GM12878 (cell line): ENCODE measurements at regions not wholly inside any gene's neighbourhood (a gene's known extent, or its start where the extent isn't known, plus 50 kb on each side); places are given as distances from the start of the nearest gene placed in this dataset.

Experiments used
- ATAC-seq: fragments of 200-7000 bp; cut with Tn5 transposase; 3 replicates; pipeline ENCODE4 v1.9.1; 2020; ENCODE audit warnings: mild to moderate bottlenecking, moderate library complexity
- BruUV-seq: library from RNA; stranded (reverse); fragments of 400-500 nt; replicated peaks from 2 replicates; lab custom pipeline; 2021; lab: Mats Ljungman, UMichigan
- CTCF ChIA-PET: fragments of 300-600 bp; sonication (Branson Sonifier 250); formaldehyde crosslinking; extraction: SDS; loops from one replicate; lab custom pipeline; 2021; ENCODE audit warnings: inconsistent platforms; lab: Yijun Ruan, JAX
- POLR2A ChIA-PET: fragments of 350-600 bp; formaldehyde crosslinking; extraction: SDS; loops from one replicate; lab custom pipeline; 2021; ENCODE audit warnings: inconsistent platforms; lab: Charles Lee
- RAD21 ChIA-PET: fragments of 300-600 bp; sonication (Branson Sonifier 250); formaldehyde crosslinking; loops from one replicate; lab custom pipeline; 2023; ENCODE audit warnings: antibody characterized with exemption; ENCODE audit not compliant: unreplicated experiment; lab: Charles Lee
- SMC1A ChIA-PET: fragments of 300-600 bp; sonication (Branson Sonifier 250); formaldehyde crosslinking; loops from one replicate; lab custom pipeline; 2023; ENCODE audit not compliant: unreplicated experiment, uncharacterized antibody; lab: Charles Lee
- DNase-seq: peaks from one replicate; pipeline ENCODE4 v3.0.0-alpha.2; 2011; ENCODE audit warnings: low read depth, low spot score
- FAIRE-seq: peaks from 3 replicates; lab custom pipeline; 2011; peaks lifted over from hg19 to GRCh38; lab: Jason Lieb, UNC
- H2AFZ ChIP-seq: 2 replicates; pipeline ENCODE4 v1.6.0; 2011; ENCODE audit warnings: low read depth, low read length, control low read depth; ENCODE audit not compliant: control insufficient read depth
- H3K27ac ChIP-seq: 2 replicates; pipeline ENCODE4 v1.5.1; 2011; ENCODE audit warnings: control low read depth; ENCODE audit not compliant: control insufficient read depth, insufficient read depth
- H3K27me3 ChIP-seq, 2 experiments: replicated peaks in 1 of 2; 2 replicates each; pipeline versions ENCODE4 v1.6.0 to v1.6.1; 2011; ENCODE audit warnings: low read length in 1 of 2; ENCODE audit not compliant: control insufficient read depth in 2 of 2, insufficient read depth in 2 of 2
- H3K36me3 ChIP-seq, 2 experiments: 2 replicates each; pipeline ENCODE4 v1.5.1; 2011; ENCODE audit warnings: low read length in 1 of 2; ENCODE audit not compliant: control insufficient read depth in 2 of 2, insufficient read depth in 2 of 2
- H3K4me1 ChIP-seq: 2 replicates; pipeline ENCODE4 v1.6.1; 2011; ENCODE audit warnings: mild to moderate bottlenecking, low read length, moderate library complexity, mixed read lengths; ENCODE audit not compliant: control insufficient read depth, insufficient read depth
- H3K4me2 ChIP-seq: 2 replicates; pipeline ENCODE4 v1.6.0; 2011; ENCODE audit warnings: control low read depth; ENCODE audit not compliant: control insufficient read depth, insufficient read depth
- H3K4me3 ChIP-seq: fragments of 200-600 bp; sonication (generic); 2 replicates; pipeline ENCODE4 v1.5.1; 2016
- H3K79me2 ChIP-seq: 2 replicates; pipeline ENCODE4 v1.6.0; 2011; ENCODE audit warnings: low read length; ENCODE audit not compliant: control insufficient read depth, insufficient read depth
- H3K9ac ChIP-seq: 2 replicates; pipeline ENCODE4 v1.8.0; 2011; ENCODE audit warnings: low read length, control low read depth, mixed read lengths; ENCODE audit not compliant: control insufficient read depth, insufficient read depth
- H3K9me3 ChIP-seq: replicated peaks from 3 replicates; pipeline ENCODE4 v1.5.1; 2011; ENCODE audit warnings: mild to moderate bottlenecking, low read length; ENCODE audit not compliant: control insufficient read depth, insufficient read depth
- H4K20me1 ChIP-seq: 2 replicates; pipeline ENCODE4 v1.6.0; 2011; ENCODE audit not compliant: control insufficient read depth, insufficient read depth
- BHLHE40 ChIP-seq, 2 experiments: fragments of 450-650 bp in 1 of 2; IDR thresholded peaks; 2 replicates each; pipeline ENCODE4 v1.6.1; 2011 to 2017; ENCODE audit warnings: low read depth in 2 of 2, borderline replicate concordance in 1 of 2, improper control_type of control experiment in 1 of 2, low read length in 1 of 2, mild to moderate bottlenecking in 1 of 2
- CHD1 ChIP-seq: IDR thresholded peaks from 2 replicates; pipeline ENCODE4 v1.6.1; 2012; ENCODE audit warnings: low read depth, low read length, improper control_type of control experiment
- E4F1 ChIP-seq: fragments of 450-650 bp; IDR thresholded peaks from 2 replicates; pipeline ENCODE4 v1.6.1; 2018; ENCODE audit warnings: borderline replicate concordance, mild to moderate bottlenecking; ENCODE audit not compliant: partially characterized antibody
- ETV6 ChIP-seq, 2 experiments: fragments of 450-650 bp in 1 of 2; IDR thresholded peaks in 1 of 2; conservative IDR thresholded peaks in 1 of 2; 2 replicates each; pipeline ENCODE4 v1.6.1; 2014; ENCODE audit warnings: antibody characterized with exemption in 1 of 2, borderline replicate concordance in 1 of 2, low read depth in 1 of 2, mild to moderate bottlenecking in 1 of 2, moderate library complexity in 1 of 2
- FOXK2 ChIP-seq: fragments of 450-650 bp; IDR thresholded peaks from 2 replicates; pipeline ENCODE4 v1.6.1; 2017; ENCODE audit warnings: mild to moderate bottlenecking, moderate library complexity
- GATAD2B ChIP-seq: fragments of 450-650 bp; conservative IDR thresholded peaks from 2 replicates; pipeline ENCODE4 v1.6.1; 2017; ENCODE audit warnings: low read depth, mild to moderate bottlenecking, moderate library complexity
- KAT2A ChIP-seq: conservative IDR thresholded peaks from 2 replicates; pipeline ENCODE4 v1.6.1; 2011; ENCODE audit warnings: low read depth, low read length; ENCODE audit not compliant: control insufficient read depth
- MXI1 ChIP-seq: fragments of 150-350 bp; IDR thresholded peaks from 2 replicates; pipeline ENCODE4 v1.6.1; 2011; ENCODE audit warnings: low read depth, mild to moderate bottlenecking, inconsistent platforms, low read length, improper control_type of control experiment
- NFXL1 ChIP-seq: fragments of 450-650 bp; IDR thresholded peaks from 2 replicates; pipeline ENCODE4 v1.6.1; 2017; ENCODE audit warnings: antibody characterized with exemption, mild to moderate bottlenecking, borderline replicate concordance
- NFYA ChIP-seq: IDR thresholded peaks from 2 replicates; pipeline ENCODE4 v1.6.1; 2011; ENCODE audit warnings: low read depth, mild to moderate bottlenecking, low read length, improper control_type of control experiment, borderline replicate concordance
- NR2C2 ChIP-seq: IDR thresholded peaks from 2 replicates; pipeline ENCODE4 v1.6.1; 2011; ENCODE audit warnings: borderline replicate concordance, low read depth; ENCODE audit not compliant: control insufficient read depth, insufficient read length
- RFX5 ChIP-seq: IDR thresholded peaks from 2 replicates; pipeline ENCODE4 v1.6.1; 2011; ENCODE audit warnings: low read depth, low read length, improper control_type of control experiment
- SMC3 ChIP-seq: IDR thresholded peaks from 2 replicates; pipeline ENCODE4 v1.6.1; 2011; ENCODE audit warnings: low read length, improper control_type of control experiment, borderline replicate concordance
- SRF ChIP-seq, 2 experiments: IDR thresholded peaks; 2 replicates each; pipeline ENCODE4 v1.6.1; 2011; ENCODE audit warnings: low read depth in 2 of 2, low read length in 2 of 2, mild to moderate bottlenecking in 1 of 2, moderate library complexity in 1 of 2
- SUZ12 ChIP-seq: fragments of 200-600 bp; sonication (generic); IDR thresholded peaks from one replicate; pipeline ENCODE4 v1.6.1; 2018; ENCODE audit warnings: antibody characterized with exemption, mild to moderate bottlenecking; ENCODE audit not compliant: unreplicated experiment
- TBL1XR1 ChIP-seq: IDR thresholded peaks from 2 replicates; pipeline ENCODE4 v1.6.1; 2012; ENCODE audit warnings: low read depth, low read length, improper control_type of control experiment
- USF1 ChIP-seq: IDR thresholded peaks from 2 replicates; pipeline ENCODE4 v1.6.1; 2011; ENCODE audit warnings: borderline replicate concordance, low read depth, mild to moderate bottlenecking, moderate library complexity, mixed read lengths, low read length; ENCODE audit not compliant: insufficient read depth; ENCODE audit errors: extremely low read length
- ZBED1 ChIP-seq: IDR thresholded peaks from 2 replicates; pipeline ENCODE4 v1.6.1; 2016; ENCODE audit warnings: borderline replicate concordance
- WGBS: methylation state at CpG from one replicate; pipeline ENCODE4 v1.1.6; 2016; ENCODE audit warnings: low lambda C conversion rate; ENCODE audit not compliant: insufficient replicate concordance, insufficient coverage; ENCODE audit errors: missing lambda C conversion rate; 5-methylcytosine and 5-hydroxymethylcytosine counted together
- in situ Hi-C: fragments of 300-500 bp; cut with MboI; formaldehyde crosslinking; loops from 9 replicates; pipeline ENCODE4 v1.14.3; 2018; ENCODE audit warnings: mixed read lengths
- intact Hi-C: fragments of 100-400 bp; cut with micrococcal nuclease; formaldehyde crosslinking; loops from one replicate; pipeline ENCODE4 v1.14.2; 2022; ENCODE audit not compliant: unreplicated experiment

- RAD21 ChIA-PET, result no interaction called here
- no peak overlapping the region for H3K9ac ChIP-seq
- no peaks in the 10 kb centered on the region for H3K4me1 ChIP-seq
- intact Hi-C loops (no loop called here), in situ Hi-C loops (no loop called here)
- H3K79me2 ChIP-seq, result no peaks in the 10 kb centered on the region
- no peaks in the 10 kb centered on the region for H3K36me3 ChIP-seq
- BruUV-seq, result no TSS peak
- POLR2A ChIA-PET, result interaction anchor here (0.5 to 0.6 kb wide), 2 partner anchors 228 to 699 kb away, joined by 3 read pairs; no protein-coding TSS in a partner anchor
- ATAC-seq (no peak), FAIRE-seq (no peak), DNase-seq (no peak)
- no peak overlapping the region for H3K4me3 ChIP-seq
- no peaks in the 10 kb centered on the region for H4K20me1 ChIP-seq
- SMC1A ChIA-PET, result interaction anchor here (0.6 to 2.1 kb wide), 4 partner anchors 12 to 332 kb away, joined by 3 to 6 read pairs (median 3); no protein-coding TSS in a partner anchor
- CTCF ChIA-PET, result interaction anchor here (1.6 kb wide), 1 partner anchor 10 kb away, joined by 5 read pairs; no protein-coding TSS in a partner anchor
- no peak overlapping the region for H3K27ac ChIP-seq
- no peaks in the 10 kb centered on the region for H3K27me3 ChIP-seq
- 77% methylated on average over 2 of the region's 2 CpGs for WGBS
- H3K4me2 ChIP-seq, result no peak overlapping the region
- H3K9me3 ChIP-seq, result no peaks in the 10 kb centered on the region
- no peak overlapping the region for H2AFZ ChIP-seq
- TF ChIP-seq SRF (IDR thresholded peaks at IDR 0.05; ENCODE audit: low read depth in 2 of 2, low read length in 2 of 2) (no peak), NFXL1 (no peak), RFX5 (no peak), BHLHE40 (IDR thresholded peaks at IDR 0.05; ENCODE audit: borderline replicate concordance in 1 of 2, low read depth in 2 of 2, low read length in 1 of 2) (no peak), ETV6 (conservative IDR thresholded peaks at IDR 0.05 in 1 of 2, IDR thresholded peaks at IDR 0.05 in 1 of 2; ENCODE audit: borderline replicate concordance in 1 of 2, low read depth in 1 of 2) (no peak), FOXK2 (no peak), MXI1 (no peak), KAT2A (no peak), SMC3 (no peak), NFYA (no peak), CHD1 (no peak), E4F1 (no peak), ZBED1 (no peak), USF1 (no peak), TBL1XR1 (no peak), NR2C2 (no peak), SUZ12 (no peak), GATAD2B (no peak)
Observed at GRCh38 chr12:75701859-75702258, 190.4 kb upstream of the KRR1 start.
